Endothelial cell of umbilical vein (primary cell): ENCODE measurements at regions not wholly inside any gene's neighbourhood (a gene's known extent, or its start where the extent isn't known, plus 50 kb on each side); places are given as distances from the start of the nearest gene placed in this dataset.

Experiments
- BruUV-seq: library from RNA; stranded (reverse); fragments of 400-500 nt; replicated peaks from 2 replicates; lab custom pipeline; 2021; lab: Mats Ljungman, UMichigan
- CTCF ChIA-PET: fragments of 300-600, 350-600 bp; sonication (Branson Sonifier 250); formaldehyde crosslinking; loops from one replicate; lab custom pipeline; 2021; ENCODE audit warnings: antibody characterized with exemption, inconsistent platforms; lab: Charles Lee
- POLR2A ChIA-PET: fragments of 300-600, 350-600 bp; sonication (Branson Sonifier 250); formaldehyde crosslinking; loops from one replicate; lab custom pipeline; 2021; ENCODE audit warnings: antibody characterized with exemption, inconsistent platforms; lab: Charles Lee
- DNase-seq: peaks from one replicate; pipeline ENCODE4 v3.0.0-alpha.2; 2011; ENCODE audit warnings: low read depth, low spot score
- FAIRE-seq: peaks from 2 replicates; lab custom pipeline; 2011; peaks lifted over from hg19 to GRCh38; lab: Jason Lieb, UNC
- H2AFZ ChIP-seq: 2 replicates; pipeline ENCODE4 v1.6.0; 2012; ENCODE audit warnings: low read depth, low read length, control low read depth, inconsistent platforms
- H3K27ac ChIP-seq: 2 replicates; pipeline ENCODE4 v1.5.1; 2011; ENCODE audit warnings: low read depth, mild to moderate bottlenecking, control low read depth, low read length, moderate library complexity; ENCODE audit not compliant: insufficient read depth
- H3K27me3 ChIP-seq, 2 experiments: 2 replicates each; pipeline versions ENCODE4 v1.6.0 to v1.6.1; 2011; ENCODE audit warnings: low read length in 2 of 2, mixed read lengths in 1 of 2; ENCODE audit not compliant: control insufficient read depth in 2 of 2, insufficient read depth in 2 of 2
- H3K36me3 ChIP-seq, 2 experiments: 2 replicates in 1 of 2; 3 replicates in 1 of 2; pipeline ENCODE4 v1.5.1; 2011; ENCODE audit warnings: low read length in 2 of 2, mild to moderate bottlenecking in 1 of 2, moderate library complexity in 1 of 2; ENCODE audit not compliant: control insufficient read depth in 2 of 2, insufficient read depth in 2 of 2; ENCODE audit errors: extremely low read depth in 1 of 2
- H3K4me1 ChIP-seq: 3 replicates; pipeline ENCODE4 v1.5.1; 2011; ENCODE audit warnings: mild to moderate bottlenecking, low read length; ENCODE audit not compliant: control insufficient read depth, insufficient read depth; ENCODE audit errors: extremely low read depth
- H3K4me2 ChIP-seq: 2 replicates; pipeline ENCODE4 v1.6.1; 2011; ENCODE audit warnings: low read length, control low read depth, mixed read lengths; ENCODE audit not compliant: insufficient read depth
- H3K4me3 ChIP-seq, 3 experiments: fragments of 200-600 bp in 1 of 3; sonication (generic), shearing (Covaris generic) in 1 of 3; replicated peaks in 1 of 3; 2 replicates each; pipeline ENCODE4 v1.5.1; 2011 to 2016; ENCODE audit warnings: control low read depth in 3 of 3, low read length in 3 of 3, mild to moderate bottlenecking in 2 of 3, inconsistent platforms in 1 of 3, low read depth in 1 of 3, moderate library complexity in 1 of 3; ENCODE audit not compliant: insufficient read depth in 1 of 3
- H3K79me2 ChIP-seq: 2 replicates; pipeline ENCODE4 v1.6.0; 2012; ENCODE audit warnings: low read length, inconsistent platforms; ENCODE audit not compliant: control insufficient read depth, insufficient read depth
- H3K9ac ChIP-seq: replicated peaks from 2 replicates; pipeline ENCODE3; 2011; ENCODE audit warnings: low read length, control low read depth; ENCODE audit not compliant: insufficient read depth; ENCODE audit errors: extremely low read depth
- H3K9me1 ChIP-seq: replicated peaks from 3 replicates; pipeline ENCODE4 v1.6.0; 2011; ENCODE audit warnings: mild to moderate bottlenecking, low read length; ENCODE audit not compliant: control insufficient read depth, insufficient read depth; ENCODE audit errors: extremely low read depth
- H3K9me3 ChIP-seq: replicated peaks from 2 replicates; pipeline ENCODE4 v1.5.1; 2012; ENCODE audit warnings: low read length, inconsistent platforms; ENCODE audit not compliant: control insufficient read depth, insufficient read depth
- H4K20me1 ChIP-seq: replicated peaks from 2 replicates; pipeline ENCODE3; 2011; ENCODE audit warnings: mild to moderate bottlenecking, low read length; ENCODE audit not compliant: control insufficient read depth, insufficient read depth; ENCODE audit errors: extremely low read depth
- EZH2 ChIP-seq: IDR thresholded peaks from 2 replicates; pipeline ENCODE4 v1.6.1; 2012; ENCODE audit warnings: borderline replicate concordance, low read depth, mild to moderate bottlenecking, moderate library complexity, low read length, inconsistent platforms; ENCODE audit not compliant: severe bottlenecking
- GATA2 ChIP-seq: IDR thresholded peaks from 2 replicates; pipeline ENCODE4 v1.7.0; 2011; ENCODE audit warnings: low read depth, mild to moderate bottlenecking, moderate library complexity, mixed read lengths, low read length; ENCODE audit not compliant: insufficient read length, insufficient read depth
- JUN ChIP-seq: IDR thresholded peaks from 2 replicates; pipeline ENCODE4 v1.6.1; 2011; ENCODE audit warnings: borderline replicate concordance, low read depth; ENCODE audit not compliant: insufficient read length, insufficient read depth
- MYC ChIP-seq: IDR thresholded peaks from one replicate; pipeline ENCODE4 v1.6.1; 2011; ENCODE audit warnings: mild to moderate bottlenecking, low read depth, low read length
- POLR2A ChIP-seq: IDR thresholded peaks from 2 replicates; pipeline ENCODE4 v1.6.1; 2012; ENCODE audit warnings: low read depth, mild to moderate bottlenecking, control low read depth, low read length
- dilution Hi-C: fragments of 300-500 bp; cut with MboI; formaldehyde crosslinking; loops from one replicate; pipeline ENCODE4 v1.15.0; 2019; ENCODE audit warnings: low sequenced_read_pairs; ENCODE audit not compliant: extremely low pct_ligation_motif_present
- intact Hi-C: fragments of 100-400 bp; cut with micrococcal nuclease; formaldehyde crosslinking; loops from one replicate; pipeline ENCODE4 v1.10.0; 2022
- TF ChIP-seq, protein P1 (sequence below): IDR thresholded peaks from 2 replicates; pipeline ENCODE4 v1.6.1; 2011; ENCODE audit not compliant: insufficient read depth, insufficient read length
- TF ChIP-seq, protein P2 (sequence below), 2 donors: IDR thresholded peaks; 1 replicate in 1 of 2; 2 replicates in 1 of 2; pipeline ENCODE4 v1.5.1; 2011; ENCODE audit warnings: low read length in 2 of 2, mild to moderate bottlenecking in 2 of 2, moderate library complexity in 2 of 2, control low read depth in 1 of 2, inconsistent platforms in 1 of 2, low read depth in 1 of 2; ENCODE audit not compliant: insufficient read depth in 1 of 2; ENCODE audit errors: extremely low read depth in 1 of 2

DNA sequence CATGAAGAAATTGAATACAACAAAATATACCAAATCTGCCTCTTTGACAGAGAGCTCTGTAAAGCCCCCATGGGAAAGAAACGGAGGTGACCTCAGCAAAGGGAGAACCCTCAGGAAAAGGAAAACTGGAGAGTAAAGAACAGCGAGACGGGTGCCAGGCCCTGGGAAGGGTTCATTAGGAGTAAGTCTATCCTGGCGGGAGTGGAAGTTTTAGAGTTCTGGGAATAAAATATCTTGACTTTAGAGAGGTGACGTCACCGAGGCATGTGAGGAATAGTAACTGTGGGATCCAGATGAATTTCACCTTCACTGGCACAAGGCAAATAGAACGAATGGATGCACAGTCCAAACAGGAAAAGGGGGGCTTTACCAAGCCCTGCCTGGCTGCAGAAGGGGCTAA lies 362.8 kb upstream of the IGFBP3 start:
- no TSS peak for BruUV-seq

More for the DNA sequence above, 362.8 kb upstream of the IGFBP3 start:
- DNase-seq (no peak), FAIRE-seq (no peak)
- Histone ChIP-seq H3K36me3 (no peaks in the 10 kb centered on the region), H3K27me3 (no peaks in the 10 kb centered on the region), H3K4me1 (no peaks in the 10 kb centered on the region), H2AFZ (no peak overlapping the region), H3K9ac (no peak overlapping the region), H3K27ac (no peak overlapping the region), H3K4me2 (no peak overlapping the region), H3K79me2 (no peaks in the 10 kb centered on the region), H3K4me3 (no peak overlapping the region), H3K9me1 (no peaks in the 10 kb centered on the region), H3K9me3 (no peaks in the 10 kb centered on the region), H4K20me1 (no peaks in the 10 kb centered on the region)
- POLR2A ChIA-PET, result no interaction called here
- intact Hi-C loops, result no loop called here
- dilution Hi-C loops, result no loop called here
- TF ChIP-seq MYC, result no peak
- no peak for TF ChIP-seq POLR2A
- no peak for TF ChIP-seq JUN
- no peak for TF ChIP-seq GATA2
- TF ChIP-seq, protein P1, sequence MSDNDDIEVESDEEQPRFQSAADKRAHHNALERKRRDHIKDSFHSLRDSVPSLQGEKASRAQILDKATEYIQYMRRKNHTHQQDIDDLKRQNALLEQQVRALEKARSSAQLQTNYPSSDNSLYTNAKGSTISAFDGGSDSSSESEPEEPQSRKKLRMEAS, result no peak
- TF ChIP-seq EZH2, result no peak
- TF ChIP-seq, protein P2, sequence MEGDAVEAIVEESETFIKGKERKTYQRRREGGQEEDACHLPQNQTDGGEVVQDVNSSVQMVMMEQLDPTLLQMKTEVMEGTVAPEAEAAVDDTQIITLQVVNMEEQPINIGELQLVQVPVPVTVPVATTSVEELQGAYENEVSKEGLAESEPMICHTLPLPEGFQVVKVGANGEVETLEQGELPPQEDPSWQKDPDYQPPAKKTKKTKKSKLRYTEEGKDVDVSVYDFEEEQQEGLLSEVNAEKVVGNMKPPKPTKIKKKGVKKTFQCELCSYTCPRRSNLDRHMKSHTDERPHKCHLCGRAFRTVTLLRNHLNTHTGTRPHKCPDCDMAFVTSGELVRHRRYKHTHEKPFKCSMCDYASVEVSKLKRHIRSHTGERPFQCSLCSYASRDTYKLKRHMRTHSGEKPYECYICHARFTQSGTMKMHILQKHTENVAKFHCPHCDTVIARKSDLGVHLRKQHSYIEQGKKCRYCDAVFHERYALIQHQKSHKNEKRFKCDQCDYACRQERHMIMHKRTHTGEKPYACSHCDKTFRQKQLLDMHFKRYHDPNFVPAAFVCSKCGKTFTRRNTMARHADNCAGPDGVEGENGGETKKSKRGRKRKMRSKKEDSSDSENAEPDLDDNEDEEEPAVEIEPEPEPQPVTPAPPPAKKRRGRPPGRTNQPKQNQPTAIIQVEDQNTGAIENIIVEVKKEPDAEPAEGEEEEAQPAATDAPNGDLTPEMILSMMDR (IDR thresholded peaks at IDR 0.05; ENCODE audit: extremely low read depth in 1 of 2, insufficient read depth in 1 of 2, low read depth in 1 of 2, low read length in 2 of 2), result no peak
- CTCF ChIA-PET, result no interaction called here
